Fibroblast of pulmonary artery (primary cell): ENCODE measurements at regions not wholly inside any gene's neighbourhood (a gene's known extent, or its start where the extent isn't known, plus 50 kb on each side); places are given as distances from the start of the nearest gene placed in this dataset.

Experiments
- DNase-seq: peaks from one replicate; pipeline ENCODE4 v3.0.0-alpha.2; 2010; ENCODE audit warnings: low read depth
- H3K4me3 ChIP-seq: replicated peaks from 2 replicates; pipeline ENCODE4 v1.5.1; 2011; ENCODE audit warnings: low read depth, mild to moderate bottlenecking, control low read depth, low read length, moderate library complexity
- CTCF ChIP-seq: IDR thresholded peaks from 2 replicates; pipeline ENCODE4 v1.5.1; 2011; ENCODE audit warnings: mild to moderate bottlenecking, control low read depth, low read length, inconsistent platforms; ENCODE audit errors: missing control alignments

GRCh38 chr17:77568540-77568939, 390.0 kb upstream of the TNRC6C start:
- no peak for DNase-seq
- TF ChIP-seq CTCF, result no peak
- H3K4me3 ChIP-seq, result no peak overlapping the region

- DNase-seq, result no peak
- H3K4me3 ChIP-seq, result no peak overlapping the region
- TF ChIP-seq CTCF, result no peak
These were observed 388.5 kb upstream of the TNRC6C start for GRCh38 chr17:77569846-77570564.

GRCh38 chr17:77570565-77570898, 388.0 kb upstream of the TNRC6C start:
- H3K4me3 ChIP-seq, result no peak overlapping the region
- DNase-seq, result no peak
- TF ChIP-seq CTCF, result no peak

- no peak for TF ChIP-seq CTCF
- peak; percentile 31 for DNase-seq
These were observed 387.1 kb upstream of the TNRC6C start for GRCh38 chr17:77571155-77571981.

GRCh38 chr17:77572065-77572601, 386.4 kb upstream of the TNRC6C start:
- no peak for TF ChIP-seq CTCF
- no peak overlapping the region for H3K4me3 ChIP-seq
- DNase-seq, result no peak

More at GRCh38 chr17:77571155-77571981, 387.1 kb upstream of the TNRC6C start:
- no peak overlapping the region for H3K4me3 ChIP-seq

GRCh38 chr17:77572851-77573250, 385.7 kb upstream of the TNRC6C start:
- no peak for TF ChIP-seq CTCF
- DNase-seq, result no peak
- H3K4me3 ChIP-seq, result no peak overlapping the region
